Mammary epithelial cell (primary cell): ENCODE measurements at regions not wholly inside any gene's neighbourhood (a gene's known extent, or its start where the extent isn't known, plus 50 kb on each side); places are given as distances from the start of the nearest gene placed in this dataset.

Source experiments
- EZH2 ChIP-seq: IDR thresholded peaks from 2 replicates; pipeline ENCODE4 v1.6.1; 2012; ENCODE audit warnings: low read length, inconsistent platforms, borderline replicate concordance
- TF ChIP-seq, protein P1 (sequence below), 2 donors: IDR thresholded peaks in 1 of 2; conservative IDR thresholded peaks in 1 of 2; 2 replicates each; pipeline ENCODE4 v1.5.1; 2011 to 2012; ENCODE audit warnings: inconsistent platforms in 2 of 2, low read length in 2 of 2, mild to moderate bottlenecking in 2 of 2, control low read depth in 1 of 2, low read depth in 1 of 2; ENCODE audit not compliant: insufficient read depth in 1 of 2; ENCODE audit errors: extremely low read depth in 1 of 2

DNA sequence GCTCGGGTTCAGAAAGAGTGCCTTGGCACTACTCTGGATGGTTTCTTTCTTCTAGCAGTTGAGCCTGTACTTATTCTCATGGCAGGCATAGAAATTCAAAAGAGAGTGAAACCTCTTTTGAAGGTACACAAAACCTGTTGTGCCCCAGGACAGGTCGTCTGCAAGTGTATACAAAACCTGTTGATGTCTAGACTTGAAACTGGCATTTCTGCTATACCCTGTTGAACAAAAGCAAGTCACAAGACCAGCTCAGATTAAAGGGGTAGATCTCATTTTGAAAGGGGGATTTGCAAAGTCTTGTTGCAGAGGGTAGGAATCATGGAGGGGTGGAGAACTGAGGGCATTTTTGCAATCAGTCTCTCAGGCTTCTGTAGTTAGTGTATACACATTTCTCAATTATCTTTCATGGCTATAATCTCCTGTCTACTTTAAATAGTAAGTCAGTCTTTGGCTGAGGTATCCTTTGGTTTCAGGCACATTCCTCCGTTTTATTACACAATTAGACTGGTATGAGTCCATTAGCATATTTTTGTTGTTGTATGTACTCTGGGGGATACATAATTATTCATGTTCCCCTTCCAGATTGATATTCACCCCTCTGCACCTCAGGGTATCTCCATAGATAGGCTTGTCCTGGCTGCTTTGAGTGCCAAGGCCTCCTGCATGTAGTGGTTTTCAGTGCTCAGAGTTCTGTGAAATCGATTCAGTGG is 251.4 kb downstream of the DTHD1 start:
- TF ChIP-seq, protein P1, sequence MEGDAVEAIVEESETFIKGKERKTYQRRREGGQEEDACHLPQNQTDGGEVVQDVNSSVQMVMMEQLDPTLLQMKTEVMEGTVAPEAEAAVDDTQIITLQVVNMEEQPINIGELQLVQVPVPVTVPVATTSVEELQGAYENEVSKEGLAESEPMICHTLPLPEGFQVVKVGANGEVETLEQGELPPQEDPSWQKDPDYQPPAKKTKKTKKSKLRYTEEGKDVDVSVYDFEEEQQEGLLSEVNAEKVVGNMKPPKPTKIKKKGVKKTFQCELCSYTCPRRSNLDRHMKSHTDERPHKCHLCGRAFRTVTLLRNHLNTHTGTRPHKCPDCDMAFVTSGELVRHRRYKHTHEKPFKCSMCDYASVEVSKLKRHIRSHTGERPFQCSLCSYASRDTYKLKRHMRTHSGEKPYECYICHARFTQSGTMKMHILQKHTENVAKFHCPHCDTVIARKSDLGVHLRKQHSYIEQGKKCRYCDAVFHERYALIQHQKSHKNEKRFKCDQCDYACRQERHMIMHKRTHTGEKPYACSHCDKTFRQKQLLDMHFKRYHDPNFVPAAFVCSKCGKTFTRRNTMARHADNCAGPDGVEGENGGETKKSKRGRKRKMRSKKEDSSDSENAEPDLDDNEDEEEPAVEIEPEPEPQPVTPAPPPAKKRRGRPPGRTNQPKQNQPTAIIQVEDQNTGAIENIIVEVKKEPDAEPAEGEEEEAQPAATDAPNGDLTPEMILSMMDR (conservative IDR thresholded peaks at IDR 0.05 in 1 of 2, IDR thresholded peaks at IDR 0.05 in 1 of 2; ENCODE audit: extremely low read depth in 1 of 2, insufficient read depth in 1 of 2, low read depth in 1 of 2, low read length in 2 of 2): no peak
- no peak for TF ChIP-seq EZH2
